ENCODE measurements at regions not wholly inside any gene's neighbourhood (a gene's known extent, or its start where the extent isn't known, plus 50 kb on each side); places are given as distances from the start of the nearest gene placed in this dataset.
"Not testable (repeated sequence)": the region's sequence is repeated elsewhere in the genome, so short reads cannot be mapped to it uniquely, and the experiment has no call there.

DNA sequence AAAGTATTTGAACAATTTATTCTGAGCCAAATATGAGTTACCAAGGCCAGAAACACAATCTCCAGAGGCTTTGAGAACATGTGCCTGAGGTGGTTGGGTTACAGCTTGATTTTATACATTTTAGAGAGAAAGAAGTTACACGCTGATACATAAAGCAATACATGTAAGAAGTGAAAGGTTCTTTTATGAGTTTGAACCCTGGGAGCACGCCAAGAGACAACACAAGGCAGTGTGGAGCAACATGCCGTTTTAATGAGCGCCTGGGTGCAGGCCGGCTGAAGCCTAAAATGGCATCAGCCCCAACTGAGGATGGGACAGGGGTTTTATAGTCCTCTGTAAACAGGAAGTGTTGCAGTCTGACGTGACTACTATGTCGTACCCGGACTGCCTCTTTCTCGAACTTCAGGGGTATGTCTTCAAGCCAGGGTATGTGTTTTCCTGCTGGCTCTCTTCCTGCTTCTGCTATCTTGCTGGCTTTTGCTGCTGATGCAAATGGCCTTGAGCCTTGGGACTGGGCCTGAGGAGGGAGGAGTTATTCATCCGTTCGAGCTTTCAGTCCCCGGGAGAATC is 193.7 kb downstream of the CYLC2 start:
- DNase-seq (ENCODE audit: low read depth) = no peak
- H3K4me3 ChIP-seq (ENCODE audit: low read depth, low read length) = no peak overlapping the region
- TF ChIP-seq, protein P1, sequence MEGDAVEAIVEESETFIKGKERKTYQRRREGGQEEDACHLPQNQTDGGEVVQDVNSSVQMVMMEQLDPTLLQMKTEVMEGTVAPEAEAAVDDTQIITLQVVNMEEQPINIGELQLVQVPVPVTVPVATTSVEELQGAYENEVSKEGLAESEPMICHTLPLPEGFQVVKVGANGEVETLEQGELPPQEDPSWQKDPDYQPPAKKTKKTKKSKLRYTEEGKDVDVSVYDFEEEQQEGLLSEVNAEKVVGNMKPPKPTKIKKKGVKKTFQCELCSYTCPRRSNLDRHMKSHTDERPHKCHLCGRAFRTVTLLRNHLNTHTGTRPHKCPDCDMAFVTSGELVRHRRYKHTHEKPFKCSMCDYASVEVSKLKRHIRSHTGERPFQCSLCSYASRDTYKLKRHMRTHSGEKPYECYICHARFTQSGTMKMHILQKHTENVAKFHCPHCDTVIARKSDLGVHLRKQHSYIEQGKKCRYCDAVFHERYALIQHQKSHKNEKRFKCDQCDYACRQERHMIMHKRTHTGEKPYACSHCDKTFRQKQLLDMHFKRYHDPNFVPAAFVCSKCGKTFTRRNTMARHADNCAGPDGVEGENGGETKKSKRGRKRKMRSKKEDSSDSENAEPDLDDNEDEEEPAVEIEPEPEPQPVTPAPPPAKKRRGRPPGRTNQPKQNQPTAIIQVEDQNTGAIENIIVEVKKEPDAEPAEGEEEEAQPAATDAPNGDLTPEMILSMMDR (IDR thresholded peaks at IDR 0.05; ENCODE audit: insufficient read depth, low read depth, low read length, missing control alignments) = no peak

DNA sequence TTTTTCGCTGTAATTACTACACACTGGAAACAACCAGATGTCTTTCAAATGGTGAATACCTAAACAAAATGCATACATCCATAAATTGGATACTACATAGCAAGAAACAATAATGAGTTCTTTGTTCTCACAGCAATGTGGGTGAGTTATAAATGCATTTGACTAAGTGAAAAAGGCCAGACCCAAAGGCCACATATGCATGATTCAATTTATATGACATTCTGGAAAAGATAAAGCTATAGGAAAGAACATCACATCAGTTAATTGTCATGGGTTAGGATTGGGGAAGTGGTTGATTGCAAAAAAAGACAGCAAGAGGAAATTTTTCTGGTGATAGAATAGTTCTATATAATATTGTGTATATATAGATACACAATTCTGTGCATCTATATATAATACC is 198.9 kb downstream of the CYLC2 start:
- TF ChIP-seq, protein P1 (IDR thresholded peaks at IDR 0.05; ENCODE audit: insufficient read depth, low read depth, low read length, missing control alignments) = no peak
- no peak overlapping the region for H3K4me3 ChIP-seq (ENCODE audit: low read depth, low read length)

DNA sequence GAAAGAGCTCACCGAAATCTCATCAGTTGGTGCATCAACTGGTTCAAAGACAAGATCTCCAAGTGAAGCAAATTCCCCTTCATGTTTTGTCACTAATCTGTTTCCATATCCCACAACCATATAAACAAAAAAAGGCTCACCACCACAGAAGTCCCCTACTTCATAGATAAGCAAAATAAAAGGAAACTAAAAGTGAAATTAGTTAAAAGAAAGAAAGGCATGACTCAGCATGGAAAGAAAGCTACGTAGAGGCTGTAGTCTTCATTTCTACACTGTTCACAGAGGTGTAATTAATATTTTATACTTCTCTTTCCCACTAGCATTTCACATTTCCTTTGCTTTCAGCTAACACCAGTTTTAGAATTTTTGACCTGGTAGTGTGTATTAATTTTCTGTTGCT is 208.0 kb downstream of the CYLC2 start:
- DNase-seq (ENCODE audit: low read depth) = no peak
- H3K4me3 ChIP-seq (ENCODE audit: low read depth, low read length) = no peak overlapping the region
- TF ChIP-seq, protein P1 (IDR thresholded peaks at IDR 0.05; ENCODE audit: insufficient read depth, low read depth, low read length, missing control alignments) = no peak

More for the DNA sequence above, 198.9 kb downstream of the CYLC2 start:
- DNase-seq (ENCODE audit: low read depth) = no peak

GRCh38 chr9:103205881-103206585 is 210.9 kb downstream of the CYLC2 start:
- DNase-seq (ENCODE audit: low read depth); H3K4me3 ChIP-seq (ENCODE audit: low read depth, low read length): not testable (repeated sequence)

DNA sequence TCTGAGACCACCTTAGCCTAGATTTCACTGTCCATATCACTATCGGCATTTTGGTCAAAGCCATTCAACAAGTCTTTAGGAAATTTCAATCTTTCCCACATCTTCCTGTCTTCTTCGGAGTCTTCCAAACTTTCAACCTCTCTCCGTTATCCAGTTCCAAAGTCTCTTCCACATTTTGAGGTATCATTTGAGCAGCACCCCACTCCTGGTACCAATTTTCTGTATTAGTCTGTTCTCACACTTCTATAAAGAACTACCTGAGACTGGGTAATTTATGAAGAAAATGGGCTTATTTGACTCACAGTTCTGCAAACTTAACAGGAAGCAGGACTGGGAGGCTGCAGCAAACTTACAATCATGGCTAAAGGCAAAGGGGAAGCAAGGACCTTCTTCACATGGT is 215.5 kb downstream of the CYLC2 start:
- no peak overlapping the region for H3K4me3 ChIP-seq (ENCODE audit: low read depth, low read length)
- no peak for DNase-seq (ENCODE audit: low read depth)
- TF ChIP-seq, protein P1 (IDR thresholded peaks at IDR 0.05; ENCODE audit: insufficient read depth, low read depth, low read length, missing control alignments) = no peak

DNA sequence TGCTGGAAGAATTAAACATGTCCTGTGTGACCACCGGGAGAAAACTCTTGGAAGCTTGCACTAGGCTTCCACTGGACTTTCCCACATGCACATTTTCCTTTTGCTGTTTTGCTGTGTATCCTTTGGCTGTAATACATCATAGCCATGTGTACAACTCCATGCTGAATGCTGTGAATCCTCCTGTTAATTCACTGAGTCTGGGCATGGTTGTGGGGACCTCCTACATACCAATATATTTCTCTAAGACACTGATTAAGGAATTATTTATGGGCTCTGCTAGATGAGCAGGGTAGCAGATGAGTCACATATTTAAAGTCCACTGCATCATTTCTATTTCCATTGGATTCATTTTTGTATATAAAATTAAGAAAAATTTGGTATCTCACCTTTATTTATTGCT is 220.1 kb downstream of the CYLC2 start:
- DNase-seq (ENCODE audit: low read depth) = no peak
- H3K4me3 ChIP-seq (ENCODE audit: low read depth, low read length) = no peak overlapping the region
- TF ChIP-seq, protein P1 (IDR thresholded peaks at IDR 0.05; ENCODE audit: insufficient read depth, low read depth, low read length, missing control alignments) = no peak

GRCh38 chr9:103225702-103226646 is 230.8 kb downstream of the CYLC2 start:
- H3K4me3 ChIP-seq (ENCODE audit: low read depth, low read length) = no peak overlapping the region
- no peak for DNase-seq (ENCODE audit: low read depth)
- TF ChIP-seq, protein P1 (IDR thresholded peaks at IDR 0.05; ENCODE audit: insufficient read depth, low read depth, low read length, missing control alignments) = no peak

Measured in GM12865 (cell line).